ENCODE measurements at regions not wholly inside any gene's neighbourhood (a gene's known extent, or its start where the extent isn't known, plus 50 kb on each side); places are given as distances from the start of the nearest gene placed in this dataset.

DNA sequence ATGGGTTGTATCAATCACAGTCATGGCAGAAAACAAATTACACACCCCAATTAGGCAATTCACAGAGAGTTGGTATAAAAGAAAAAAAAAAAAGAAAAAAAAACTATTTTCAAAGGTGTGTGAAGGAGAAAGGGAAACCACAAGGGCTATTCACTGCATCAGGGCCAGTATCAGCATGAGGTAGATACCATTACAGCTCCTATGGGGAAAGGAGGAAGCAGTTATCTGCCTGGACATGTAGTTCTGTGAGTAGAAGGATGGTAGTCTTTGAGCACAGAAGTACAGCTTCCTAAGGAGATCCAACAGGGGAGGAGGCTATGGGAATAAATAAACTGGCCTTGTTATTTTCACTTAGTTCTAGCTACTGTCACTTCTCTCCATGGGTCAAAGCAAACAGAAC, 746.1 kb downstream of the LUZP2 start:
- Histone ChIP-seq H3K27me3 (ENCODE audit: insufficient read depth) (no peaks in the 10 kb centered on the region), H3K27ac (ENCODE audit: low read depth in 2 of 2, low read length in 1 of 2) (no peak overlapping the region), H3K4me3 (ENCODE audit: low read depth in 2 of 2, low read length in 1 of 2) (no peak overlapping the region), H3F3A (replicated peaks; ENCODE audit: insufficient read depth) (no peaks in the 10 kb centered on the region), H3K9ac (no peak overlapping the region), H3K4me2 (no peak overlapping the region), H3K9me2 (no peaks in the 10 kb centered on the region), H3K4me1 (ENCODE audit: control insufficient read depth in 1 of 2, insufficient read depth in 2 of 2, low read depth in 1 of 2, low read length in 1 of 2) (no peaks in the 10 kb centered on the region), H3K36me3 (replicated peaks in 1 of 2; ENCODE audit: control insufficient read depth in 1 of 2, insufficient read depth in 2 of 2, low read length in 1 of 2) (no peaks in the 10 kb centered on the region), H3K9me3 (no peaks in the 10 kb centered on the region), H4K20me1 (ENCODE audit: insufficient read depth) (no peaks in the 10 kb centered on the region), H3K79me2 (ENCODE audit: insufficient read depth) (no peaks in the 10 kb centered on the region), H2AFZ (ENCODE audit: low read depth) (no peak overlapping the region)
- DNase-seq, result no peak
- TF ChIP-seq MAX (IDR thresholded peaks at IDR 0.05; ENCODE audit: low read depth) (no peak), NRF1 (IDR thresholded peaks at IDR 0.05; ENCODE audit: low read depth, low read length) (no peak), RFX5 (IDR thresholded peaks at IDR 0.05; ENCODE audit: low read length) (no peak), EZH2phosphoT487 (IDR thresholded peaks at IDR 0.05; ENCODE audit: borderline replicate concordance, low read depth) (no peak), JUND (IDR thresholded peaks at IDR 0.05) (no peak), USF1 (IDR thresholded peaks at IDR 0.05; ENCODE audit: borderline replicate concordance, low read depth) (no peak), RAD21 (IDR thresholded peaks at IDR 0.05; ENCODE audit: low read length) (no peak), CTCF (IDR thresholded peaks at IDR 0.05) (no peak), TAF1 (IDR thresholded peaks at IDR 0.05; ENCODE audit: borderline replicate concordance, low read depth, low read length) (no peak), FOXJ3 (CRISPR knock-in tag; IDR thresholded peaks at IDR 0.05) (no peak), FOXM1 (IDR thresholded peaks at IDR 0.05; ENCODE audit: low read depth) (no peak), SIN3A (IDR thresholded peaks at IDR 0.05; ENCODE audit: borderline replicate concordance, low read depth, low read length) (no peak), FOSL2 (IDR thresholded peaks at IDR 0.05; ENCODE audit: borderline replicate concordance, low read depth) (no peak), MXI1 (IDR thresholded peaks at IDR 0.05; ENCODE audit: low read depth, low read length) (no peak)
- TF ChIP-seq, protein P1, sequence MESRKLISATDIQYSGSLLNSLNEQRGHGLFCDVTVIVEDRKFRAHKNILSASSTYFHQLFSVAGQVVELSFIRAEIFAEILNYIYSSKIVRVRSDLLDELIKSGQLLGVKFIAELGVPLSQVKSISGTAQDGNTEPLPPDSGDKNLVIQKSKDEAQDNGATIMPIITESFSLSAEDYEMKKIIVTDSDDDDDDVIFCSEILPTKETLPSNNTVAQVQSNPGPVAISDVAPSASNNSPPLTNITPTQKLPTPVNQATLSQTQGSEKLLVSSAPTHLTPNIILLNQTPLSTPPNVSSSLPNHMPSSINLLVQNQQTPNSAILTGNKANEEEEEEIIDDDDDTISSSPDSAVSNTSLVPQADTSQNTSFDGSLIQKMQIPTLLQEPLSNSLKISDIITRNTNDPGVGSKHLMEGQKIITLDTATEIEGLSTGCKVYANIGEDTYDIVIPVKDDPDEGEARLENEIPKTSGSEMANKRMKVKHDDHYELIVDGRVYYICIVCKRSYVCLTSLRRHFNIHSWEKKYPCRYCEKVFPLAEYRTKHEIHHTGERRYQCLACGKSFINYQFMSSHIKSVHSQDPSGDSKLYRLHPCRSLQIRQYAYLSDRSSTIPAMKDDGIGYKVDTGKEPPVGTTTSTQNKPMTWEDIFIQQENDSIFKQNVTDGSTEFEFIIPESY (IDR thresholded peaks at IDR 0.05; ENCODE audit: borderline replicate concordance, low read depth), result no peak
- TF ChIP-seq, protein P2, sequence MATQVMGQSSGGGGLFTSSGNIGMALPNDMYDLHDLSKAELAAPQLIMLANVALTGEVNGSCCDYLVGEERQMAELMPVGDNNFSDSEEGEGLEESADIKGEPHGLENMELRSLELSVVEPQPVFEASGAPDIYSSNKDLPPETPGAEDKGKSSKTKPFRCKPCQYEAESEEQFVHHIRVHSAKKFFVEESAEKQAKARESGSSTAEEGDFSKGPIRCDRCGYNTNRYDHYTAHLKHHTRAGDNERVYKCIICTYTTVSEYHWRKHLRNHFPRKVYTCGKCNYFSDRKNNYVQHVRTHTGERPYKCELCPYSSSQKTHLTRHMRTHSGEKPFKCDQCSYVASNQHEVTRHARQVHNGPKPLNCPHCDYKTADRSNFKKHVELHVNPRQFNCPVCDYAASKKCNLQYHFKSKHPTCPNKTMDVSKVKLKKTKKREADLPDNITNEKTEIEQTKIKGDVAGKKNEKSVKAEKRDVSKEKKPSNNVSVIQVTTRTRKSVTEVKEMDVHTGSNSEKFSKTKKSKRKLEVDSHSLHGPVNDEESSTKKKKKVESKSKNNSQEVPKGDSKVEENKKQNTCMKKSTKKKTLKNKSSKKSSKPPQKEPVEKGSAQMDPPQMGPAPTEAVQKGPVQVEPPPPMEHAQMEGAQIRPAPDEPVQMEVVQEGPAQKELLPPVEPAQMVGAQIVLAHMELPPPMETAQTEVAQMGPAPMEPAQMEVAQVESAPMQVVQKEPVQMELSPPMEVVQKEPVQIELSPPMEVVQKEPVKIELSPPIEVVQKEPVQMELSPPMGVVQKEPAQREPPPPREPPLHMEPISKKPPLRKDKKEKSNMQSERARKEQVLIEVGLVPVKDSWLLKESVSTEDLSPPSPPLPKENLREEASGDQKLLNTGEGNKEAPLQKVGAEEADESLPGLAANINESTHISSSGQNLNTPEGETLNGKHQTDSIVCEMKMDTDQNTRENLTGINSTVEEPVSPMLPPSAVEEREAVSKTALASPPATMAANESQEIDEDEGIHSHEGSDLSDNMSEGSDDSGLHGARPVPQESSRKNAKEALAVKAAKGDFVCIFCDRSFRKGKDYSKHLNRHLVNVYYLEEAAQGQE (IDR thresholded peaks at IDR 0.05; ENCODE audit: low read depth, low read length), result no peak
- TF ChIP-seq, protein P3, sequence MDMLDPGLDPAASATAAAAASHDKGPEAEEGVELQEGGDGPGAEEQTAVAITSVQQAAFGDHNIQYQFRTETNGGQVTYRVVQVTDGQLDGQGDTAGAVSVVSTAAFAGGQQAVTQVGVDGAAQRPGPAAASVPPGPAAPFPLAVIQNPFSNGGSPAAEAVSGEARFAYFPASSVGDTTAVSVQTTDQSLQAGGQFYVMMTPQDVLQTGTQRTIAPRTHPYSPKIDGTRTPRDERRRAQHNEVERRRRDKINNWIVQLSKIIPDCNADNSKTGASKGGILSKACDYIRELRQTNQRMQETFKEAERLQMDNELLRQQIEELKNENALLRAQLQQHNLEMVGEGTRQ (IDR thresholded peaks at IDR 0.05; ENCODE audit: borderline replicate concordance, low read depth, low read length), result no peak
- POLR2A ChIA-PET, result no interaction called here
- CTCF ChIA-PET, result no interaction called here

Data from SK-N-SH (cell line).